ENCODE measurements at regions not wholly inside any gene's neighbourhood (a gene's known extent, or its start where the extent isn't known, plus 50 kb on each side); places are given as distances from the start of the nearest gene placed in this dataset.

DNA sequence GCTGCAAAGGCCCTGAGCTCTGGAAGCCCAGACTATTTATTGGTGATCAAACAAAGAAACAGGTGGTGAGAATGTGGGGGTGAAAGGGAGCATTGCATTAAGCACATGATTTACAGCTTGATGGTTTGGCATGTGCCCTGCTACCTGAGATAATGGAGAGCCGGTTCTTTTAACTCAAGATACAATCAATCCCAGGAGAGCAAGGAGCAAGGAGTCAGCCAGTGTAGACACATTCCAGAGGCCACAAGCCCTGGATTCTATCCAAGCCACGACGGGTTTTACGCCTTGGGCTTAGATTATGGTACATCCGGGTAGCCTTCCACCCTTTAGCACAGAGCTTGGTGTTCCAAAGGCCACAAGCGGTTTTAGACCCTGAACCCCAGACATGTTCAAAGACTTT lies 292.2 kb downstream of the CYLC2 start (continued):
- TF ChIP-seq, protein P1, sequence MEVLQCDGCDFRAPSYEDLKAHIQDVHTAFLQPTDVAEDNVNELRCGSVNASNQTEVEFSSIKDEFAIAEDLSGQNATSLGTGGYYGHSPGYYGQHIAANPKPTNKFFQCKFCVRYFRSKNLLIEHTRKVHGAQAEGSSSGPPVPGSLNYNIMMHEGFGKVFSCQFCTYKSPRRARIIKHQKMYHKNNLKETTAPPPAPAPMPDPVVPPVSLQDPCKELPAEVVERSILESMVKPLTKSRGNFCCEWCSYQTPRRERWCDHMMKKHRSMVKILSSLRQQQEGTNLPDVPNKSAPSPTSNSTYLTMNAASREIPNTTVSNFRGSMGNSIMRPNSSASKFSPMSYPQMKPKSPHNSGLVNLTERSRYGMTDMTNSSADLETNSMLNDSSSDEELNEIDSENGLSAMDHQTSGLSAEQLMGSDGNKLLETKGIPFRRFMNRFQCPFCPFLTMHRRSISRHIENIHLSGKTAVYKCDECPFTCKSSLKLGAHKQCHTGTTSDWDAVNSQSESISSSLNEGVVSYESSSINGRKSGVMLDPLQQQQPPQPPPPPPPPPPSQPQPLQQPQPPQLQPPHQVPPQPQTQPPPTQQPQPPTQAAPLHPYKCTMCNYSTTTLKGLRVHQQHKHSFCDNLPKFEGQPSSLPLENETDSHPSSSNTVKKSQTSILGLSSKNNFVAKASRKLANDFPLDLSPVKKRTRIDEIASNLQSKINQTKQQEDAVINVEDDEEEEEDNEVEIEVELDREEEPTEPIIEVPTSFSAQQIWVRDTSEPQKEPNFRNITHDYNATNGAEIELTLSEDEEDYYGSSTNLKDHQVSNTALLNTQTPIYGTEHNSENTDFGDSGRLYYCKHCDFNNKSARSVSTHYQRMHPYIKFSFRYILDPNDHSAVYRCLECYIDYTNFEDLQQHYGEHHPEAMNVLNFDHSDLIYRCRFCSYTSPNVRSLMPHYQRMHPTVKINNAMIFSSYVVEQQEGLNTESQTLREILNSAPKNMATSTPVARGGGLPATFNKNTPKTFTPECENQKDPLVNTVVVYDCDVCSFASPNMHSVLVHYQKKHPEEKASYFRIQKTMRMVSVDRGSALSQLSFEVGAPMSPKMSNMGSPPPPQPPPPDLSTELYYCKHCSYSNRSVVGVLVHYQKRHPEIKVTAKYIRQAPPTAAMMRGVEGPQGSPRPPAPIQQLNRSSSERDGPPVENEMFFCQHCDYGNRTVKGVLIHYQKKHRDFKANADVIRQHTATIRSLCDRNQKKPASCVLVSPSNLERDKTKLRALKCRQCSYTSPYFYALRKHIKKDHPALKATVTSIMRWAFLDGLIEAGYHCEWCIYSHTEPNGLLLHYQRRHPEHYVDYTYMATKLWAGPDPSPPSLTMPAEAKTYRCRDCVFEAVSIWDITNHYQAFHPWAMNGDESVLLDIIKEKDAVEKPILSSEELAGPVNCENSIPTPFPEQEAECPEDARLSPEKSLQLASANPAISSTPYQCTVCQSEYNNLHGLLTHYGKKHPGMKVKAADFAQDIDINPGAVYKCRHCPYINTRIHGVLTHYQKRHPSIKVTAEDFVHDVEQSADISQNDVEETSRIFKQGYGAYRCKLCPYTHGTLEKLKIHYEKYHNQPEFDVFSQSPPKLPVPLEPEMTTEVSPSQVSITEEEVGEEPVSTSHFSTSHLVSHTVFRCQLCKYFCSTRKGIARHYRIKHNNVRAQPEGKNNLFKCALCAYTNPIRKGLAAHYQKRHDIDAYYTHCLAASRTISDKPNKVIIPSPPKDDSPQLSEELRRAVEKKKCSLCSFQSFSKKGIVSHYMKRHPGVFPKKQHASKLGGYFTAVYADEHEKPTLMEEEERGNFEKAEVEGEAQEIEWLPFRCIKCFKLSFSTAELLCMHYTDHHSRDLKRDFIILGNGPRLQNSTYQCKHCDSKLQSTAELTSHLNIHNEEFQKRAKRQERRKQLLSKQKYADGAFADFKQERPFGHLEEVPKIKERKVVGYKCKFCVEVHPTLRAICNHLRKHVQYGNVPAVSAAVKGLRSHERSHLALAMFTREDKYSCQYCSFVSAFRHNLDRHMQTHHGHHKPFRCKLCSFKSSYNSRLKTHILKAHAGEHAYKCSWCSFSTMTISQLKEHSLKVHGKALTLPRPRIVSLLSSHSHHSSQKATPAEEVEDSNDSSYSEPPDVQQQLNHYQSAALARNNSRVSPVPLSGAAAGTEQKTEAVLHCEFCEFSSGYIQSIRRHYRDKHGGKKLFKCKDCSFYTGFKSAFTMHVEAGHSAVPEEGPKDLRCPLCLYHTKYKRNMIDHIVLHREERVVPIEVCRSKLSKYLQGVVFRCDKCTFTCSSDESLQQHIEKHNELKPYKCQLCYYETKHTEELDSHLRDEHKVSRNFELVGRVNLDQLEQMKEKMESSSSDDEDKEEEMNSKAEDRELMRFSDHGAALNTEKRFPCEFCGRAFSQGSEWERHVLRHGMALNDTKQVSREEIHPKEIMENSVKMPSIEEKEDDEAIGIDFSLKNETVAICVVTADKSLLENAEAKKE (CRISPR knock-in tag; IDR thresholded peaks at IDR 0.05), result no peak
- no peak for TF ChIP-seq JUNB (IDR thresholded peaks at IDR 0.05; ENCODE audit: unreplicated experiment)

DNA sequence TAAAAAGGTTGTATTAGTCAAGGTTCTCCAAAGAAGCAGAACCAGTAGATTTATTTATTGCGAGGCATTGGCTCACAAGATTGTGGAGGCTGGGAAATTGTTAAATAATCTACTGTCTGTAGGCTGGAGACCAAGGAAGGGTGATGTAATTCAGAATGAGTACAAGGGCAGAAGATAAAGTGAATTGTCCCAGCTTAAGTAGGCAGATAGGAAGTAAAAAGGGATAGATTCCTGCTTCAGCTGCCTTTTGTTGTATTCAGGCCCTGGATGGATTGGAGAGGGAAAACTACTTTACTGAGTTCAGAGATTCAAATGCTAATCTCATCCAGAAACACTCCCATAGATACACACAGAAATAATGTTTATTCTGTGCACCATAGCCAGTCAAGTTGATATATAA lies 301.1 kb downstream of the CYLC2 start:
- Histone ChIP-seq H3K4me3 (no peak overlapping the region), H3K9me2 (ENCODE audit: insufficient read depth) (no peaks in the 10 kb centered on the region), H3K27ac (ENCODE audit: low read depth) (no peak overlapping the region), H3K4me2 (no peak overlapping the region), H4K20me1 (replicated peaks; ENCODE audit: insufficient read depth) (no peaks in the 10 kb centered on the region), H3K79me2 (replicated peaks; ENCODE audit: insufficient read depth) (no peaks in the 10 kb centered on the region), H3F3A (replicated peaks; ENCODE audit: low read depth) (no peaks in the 10 kb centered on the region), H3K4me1 (ENCODE audit: insufficient read depth) (no peaks in the 10 kb centered on the region), H3K36me3 (ENCODE audit: insufficient read depth) (peaks cover 15% of the 10 kb centered on the region), H3K27me3 (ENCODE audit: insufficient read depth) (no peaks in the 10 kb centered on the region), H2AFZ (no peak overlapping the region)
- DNase-seq (ENCODE audit: low spot score) (no peak), ATAC-seq (no peak)
- Mint-ChIP-seq H3K27me3 (ENCODE audit: insufficient read depth, low read depth, poor library complexity) (no peaks in the 10 kb centered on the region), H3K4me1 (no peaks in the 10 kb centered on the region), H3K27ac (no peak overlapping the region), H3K36me3 (ENCODE audit: low read depth) (peaks cover 6% of the 10 kb centered on the region; the same call in 2 of the 3 replicates), H3K4me3 (no peak overlapping the region), H3K9me3 (peaks cover 84% of the 10 kb centered on the region)
- TF ChIP-seq EZH2phosphoT487 (IDR thresholded peaks at IDR 0.05; ENCODE audit: unreplicated experiment) (no peak), CREB1 (CRISPR knock-in tag; IDR thresholded peaks at IDR 0.05; ENCODE audit: low read depth) (no peak)

DNA sequence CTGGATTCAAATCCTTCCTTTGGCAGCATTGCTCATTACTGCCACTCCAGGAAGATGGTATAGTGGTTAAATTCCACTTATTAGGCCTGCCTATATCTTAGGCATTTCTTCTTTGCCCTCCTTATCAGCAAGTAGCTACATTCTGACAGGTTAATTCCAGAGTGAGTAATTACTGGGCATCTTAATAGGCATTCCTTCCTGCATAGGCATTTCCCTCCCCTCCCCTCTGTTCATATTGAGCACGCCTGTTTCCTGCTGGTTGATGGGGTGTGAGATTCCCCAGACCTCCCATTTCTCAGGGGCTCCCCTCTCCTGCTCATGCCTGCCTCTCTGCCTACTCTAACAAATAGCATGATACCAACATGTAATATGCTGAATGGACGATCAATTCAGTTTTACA lies 305.9 kb downstream of the CYLC2 start:
- Histone ChIP-seq H3K27me3 (ENCODE audit: insufficient read depth) (no peaks in the 10 kb centered on the region), H3K4me3 (no peak overlapping the region), H2AFZ (no peak overlapping the region), H3K9me2 (ENCODE audit: insufficient read depth) (no peaks in the 10 kb centered on the region), H3K79me2 (replicated peaks; ENCODE audit: insufficient read depth) (no peaks in the 10 kb centered on the region), H4K20me1 (replicated peaks; ENCODE audit: insufficient read depth) (no peaks in the 10 kb centered on the region), H3K27ac (ENCODE audit: low read depth) (no peak overlapping the region), H3F3A (replicated peaks; ENCODE audit: low read depth) (no peaks in the 10 kb centered on the region), H3K4me1 (ENCODE audit: insufficient read depth) (no peaks in the 10 kb centered on the region), H3K36me3 (ENCODE audit: insufficient read depth) (peaks cover 10% of the 10 kb centered on the region; the same call in 1 of the 2 replicates), H3K4me2 (no peak overlapping the region)
- Mint-ChIP-seq H3K4me1 (no peaks in the 10 kb centered on the region), H3K36me3 (ENCODE audit: low read depth) (peaks cover 17% of the 10 kb centered on the region; the same call in 2 of the 3 replicates), H3K27me3 (ENCODE audit: insufficient read depth, low read depth, poor library complexity) (no peaks in the 10 kb centered on the region), H3K4me3 (no peak overlapping the region), H3K9me3 (peaks cover 85% of the 10 kb centered on the region), H3K27ac (no peak overlapping the region)
- ATAC-seq (no peak), DNase-seq (ENCODE audit: low spot score) (peak; percentile 0)
- TF ChIP-seq ZNF114 (CRISPR knock-in tag; IDR thresholded peaks at IDR 0.05), result no peak
- no peak for TF ChIP-seq JUNB (IDR thresholded peaks at IDR 0.05; ENCODE audit: unreplicated experiment)
- TF ChIP-seq POLR2AphosphoS5 (IDR thresholded peaks at IDR 0.05; ENCODE audit: low read depth), result no peak
- TF ChIP-seq EZH2 (IDR thresholded peaks at IDR 0.05; ENCODE audit: low read depth, unreplicated experiment), result no peak
- TF ChIP-seq STAT1 (IDR thresholded peaks at IDR 0.05; ENCODE audit: unreplicated experiment), result no peak
